Amygdala (tissue), 56 donors: ENCODE measurements at regions not wholly inside any gene's neighbourhood (a gene's known extent, or its start where the extent isn't known, plus 50 kb on each side); places are given as distances from the start of the nearest gene placed in this dataset.

Experiments used
- DNase-seq, 56 donors: peaks; one replicate each; lab custom pipeline; 2025; lab: John Stamatoyannopoulos, UW

GRCh38 chr12:59260202-59260601 lies 335.6 kb upstream of the SLC16A7 start:
- DNase-seq = no peak

- no peak for DNase-seq
These were observed 332.4 kb upstream of the LRIG3 start for GRCh38 chr12:59252731-59253130.

DNA sequence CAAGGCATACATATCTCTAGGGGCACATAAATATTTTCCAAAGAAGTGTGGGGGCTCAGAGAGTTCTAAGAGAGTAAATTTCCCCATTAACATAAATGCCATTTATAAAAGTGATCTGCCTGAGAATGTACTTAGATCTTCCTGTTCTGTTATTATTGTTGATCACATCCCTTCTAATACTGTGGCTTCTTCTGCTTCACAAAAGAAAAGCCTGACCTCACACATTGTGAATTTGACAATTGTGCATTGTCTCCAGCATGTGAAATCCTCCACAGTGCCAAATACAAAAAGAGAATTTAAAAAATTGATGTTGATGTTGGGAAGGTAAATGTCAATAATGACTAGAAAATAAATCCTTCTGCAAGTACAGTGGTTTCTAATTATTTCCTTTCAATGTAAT lies 330.5 kb upstream of the LRIG3 start:
- DNase-seq = no peak

- no peak for DNase-seq
These were observed 319.7 kb upstream of the LRIG3 start for GRCh38 chr12:59240048-59240447.

DNA sequence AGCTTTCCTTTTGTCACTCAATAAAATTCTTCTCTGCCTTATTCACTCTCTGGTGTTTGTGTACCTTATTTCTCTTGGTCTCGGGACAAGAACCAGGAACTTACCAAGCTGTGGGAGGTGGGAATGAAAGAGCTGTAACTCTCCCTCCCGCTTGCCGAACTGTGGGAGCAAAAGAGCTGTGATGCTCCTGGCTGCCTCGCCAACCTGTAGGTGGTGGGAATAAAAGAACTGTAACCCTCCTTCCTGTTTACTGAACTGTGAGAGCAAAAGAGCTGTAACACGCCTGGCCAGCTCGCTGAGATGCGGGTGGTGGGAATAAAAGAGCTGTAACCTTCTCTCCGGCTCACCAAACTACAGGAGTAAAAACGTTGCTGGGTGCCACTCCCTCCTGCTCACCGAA lies 314.1 kb upstream of the LRIG3 start:
- no peak for DNase-seq

- no peak for DNase-seq
These were observed 310.0 kb upstream of the LRIG3 start for GRCh38 chr12:59230334-59230733.

- DNase-seq = no peak
These were observed 298.8 kb upstream of the LRIG3 start for GRCh38 chr12:59219148-59219547.

DNA sequence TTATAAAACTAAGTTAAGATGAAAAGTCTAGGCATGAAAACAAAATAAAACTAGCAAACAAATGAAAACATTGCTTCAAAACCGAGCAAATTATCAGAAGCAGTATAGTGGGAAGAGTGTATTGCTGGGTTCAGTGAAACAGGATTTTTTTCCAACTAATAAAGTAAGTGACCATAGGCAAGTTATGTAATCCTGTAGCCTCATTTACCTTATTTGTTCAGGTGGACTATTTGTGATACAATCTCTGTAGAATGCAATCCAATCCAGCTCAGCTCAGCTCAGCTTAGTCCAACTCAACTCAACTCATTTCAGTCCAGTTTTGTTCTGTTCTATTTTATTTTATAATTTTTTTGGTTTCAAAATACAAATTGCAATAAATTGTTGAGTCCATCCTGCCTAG lies 276.7 kb upstream of the LRIG3 start:
- no peak for DNase-seq

DNA sequence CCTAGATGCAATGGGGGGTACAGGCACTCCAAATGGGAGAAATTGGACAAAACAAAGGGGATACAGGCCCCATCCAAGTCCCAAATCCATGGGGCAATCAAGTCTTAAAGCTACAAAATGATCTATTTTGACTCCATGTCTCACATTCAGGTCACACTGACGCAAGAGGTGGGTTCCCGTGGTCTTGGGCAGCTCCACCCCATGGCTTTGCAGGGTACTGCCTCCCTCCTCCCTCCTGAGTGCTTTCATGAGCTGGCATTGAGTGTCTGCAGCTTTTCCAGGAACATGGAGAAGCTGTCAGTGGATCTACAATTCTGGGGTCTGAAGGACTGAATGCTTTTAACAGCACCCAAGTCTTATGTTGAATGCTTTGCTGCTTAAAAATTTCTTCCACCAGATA lies 274.5 kb upstream of the LRIG3 start:
- DNase-seq = no peak

GRCh38 chr12:59193476-59194050 lies 273.3 kb upstream of the LRIG3 start:
- DNase-seq = no peak

DNA sequence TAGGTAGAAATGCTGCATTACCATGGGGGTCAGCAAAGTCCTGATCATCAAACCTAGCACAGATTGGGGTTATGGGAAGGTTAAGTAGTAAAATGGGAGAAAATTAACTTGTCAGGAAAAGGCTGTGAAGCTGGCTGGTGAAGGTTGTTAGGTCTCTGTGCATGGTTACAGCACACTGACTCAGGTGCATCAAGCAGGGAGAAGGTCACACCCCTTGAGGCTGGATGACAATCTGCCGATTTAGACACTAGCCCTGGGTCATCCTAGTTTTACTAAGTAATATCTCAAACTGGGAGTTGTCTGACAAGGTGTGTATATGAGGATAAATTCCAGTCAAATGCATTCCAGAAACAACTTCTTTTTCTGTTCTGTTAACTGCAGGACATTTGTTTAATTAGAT lies 271.1 kb upstream of the LRIG3 start:
- no peak for DNase-seq

- DNase-seq = no peak
These were observed 266.1 kb upstream of the LRIG3 start for GRCh38 chr12:59186451-59186850.

- no peak for DNase-seq
These were observed 265.0 kb upstream of the LRIG3 start for GRCh38 chr12:59185295-59185694.

- DNase-seq = no peak
These were observed 262.6 kb upstream of the LRIG3 start for GRCh38 chr12:59182658-59183455.

- no peak for DNase-seq
These were observed 261.9 kb upstream of the LRIG3 start for GRCh38 chr12:59182191-59182590.

DNA sequence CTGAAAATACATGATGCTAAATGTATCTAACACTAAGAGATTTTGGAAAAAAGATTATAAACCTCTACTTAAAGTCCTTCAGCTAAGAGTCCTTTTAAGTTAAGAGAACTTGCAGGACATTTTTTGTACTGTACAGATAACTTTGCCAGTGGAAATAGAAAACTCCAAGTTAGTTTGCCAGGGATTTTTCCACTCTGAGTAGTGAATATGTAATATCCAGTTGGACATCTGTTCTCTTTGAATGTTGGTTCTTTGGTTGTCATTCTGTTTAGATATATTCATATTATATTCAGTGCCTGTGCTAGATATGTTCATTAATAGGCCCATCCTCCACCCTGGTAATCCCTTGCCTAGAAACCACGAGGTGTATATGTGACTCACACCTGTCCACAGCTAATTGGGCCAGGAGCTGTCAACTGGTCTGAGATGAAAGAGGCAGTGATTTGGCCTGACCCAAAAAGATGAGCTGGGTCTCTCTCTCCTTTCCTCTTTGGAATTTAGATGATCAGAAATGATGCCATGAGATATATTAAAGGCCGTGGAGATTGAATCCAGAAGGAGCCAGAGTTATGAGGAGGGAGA lies 261.0 kb upstream of the LRIG3 start:
- no peak for DNase-seq

DNA sequence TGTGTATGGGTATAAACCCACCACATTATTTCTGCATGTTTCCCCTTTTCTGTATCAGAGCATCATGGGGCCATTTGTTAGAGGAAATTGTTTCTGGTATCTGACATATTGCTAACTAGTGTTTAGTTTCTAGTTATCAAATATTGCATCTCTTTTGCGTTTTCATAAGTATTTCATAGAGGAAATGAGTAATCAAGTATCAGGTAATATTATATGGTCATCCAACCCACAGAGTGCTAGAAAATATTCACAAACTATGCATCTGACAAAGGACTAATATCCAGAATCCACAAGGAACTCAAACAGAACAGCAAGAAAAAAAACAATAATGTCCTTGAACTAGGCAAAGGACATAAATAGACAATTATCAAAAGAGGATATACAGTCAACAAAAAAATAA lies 258.9 kb upstream of the LRIG3 start:
- no peak for DNase-seq

DNA sequence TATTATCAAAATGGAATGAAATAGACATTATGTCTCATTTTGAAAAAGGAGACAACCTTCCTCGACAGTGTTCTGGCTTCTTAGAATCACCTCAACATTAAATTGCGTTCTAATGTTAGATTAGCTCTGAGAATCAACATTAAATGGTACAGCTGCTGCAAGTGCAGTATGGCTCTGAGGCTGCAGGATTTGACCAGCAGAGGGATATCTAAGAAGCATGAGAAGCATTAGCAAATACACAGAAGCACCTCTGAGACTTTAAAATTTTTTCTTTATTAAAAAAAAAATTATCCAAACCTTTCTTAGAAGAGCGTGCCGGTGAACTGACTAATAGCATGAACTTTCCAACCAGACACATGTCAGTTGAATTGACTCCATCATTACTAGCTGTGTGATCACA lies 253.4 kb upstream of the LRIG3 start:
- DNase-seq = no peak

DNA sequence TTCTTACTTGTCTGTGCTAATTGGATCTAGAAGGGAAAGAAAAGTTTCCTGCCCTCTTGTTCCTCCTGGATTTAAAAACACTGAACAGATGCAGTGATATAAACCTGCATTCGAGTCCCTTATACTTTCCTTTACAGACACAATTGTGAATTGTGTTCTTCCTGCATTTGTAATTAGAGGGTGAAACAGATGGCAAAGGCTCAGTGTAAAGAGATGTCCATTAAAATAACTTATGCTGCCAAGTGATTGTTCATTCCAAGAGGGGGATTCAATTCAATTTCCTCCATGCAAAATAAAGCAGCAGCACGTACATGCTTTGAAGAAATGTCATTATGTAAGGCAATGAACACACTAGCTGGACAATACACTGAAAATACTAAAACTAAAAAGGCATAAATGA lies 248.3 kb upstream of the LRIG3 start:
- no peak for DNase-seq

- DNase-seq = no peak
These were observed 246.2 kb upstream of the LRIG3 start for GRCh38 chr12:59166457-59166856.

- no peak for DNase-seq
These were observed 244.9 kb upstream of the LRIG3 start for GRCh38 chr12:59164991-59165718.

DNA sequence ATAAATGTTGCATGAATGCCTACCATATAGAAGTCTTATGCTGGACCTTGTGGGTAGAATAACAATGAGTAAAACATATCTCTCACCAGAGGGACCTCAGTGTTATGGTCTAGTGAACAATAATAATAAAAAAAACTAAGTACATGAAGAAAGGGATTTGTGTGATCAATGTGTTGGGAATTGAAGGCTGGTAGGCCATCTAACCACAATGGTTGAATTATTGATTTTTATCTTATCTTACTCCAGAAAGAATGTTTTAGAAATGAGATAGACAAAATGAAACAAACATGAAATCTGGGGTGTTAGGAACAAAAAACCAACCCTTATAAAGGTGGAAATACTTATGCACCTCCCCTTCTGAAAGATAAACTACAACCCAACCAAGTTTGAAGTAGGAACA lies 243.9 kb upstream of the LRIG3 start:
- no peak for DNase-seq
